ENCODE measurements at regions not wholly inside any gene's neighbourhood (a gene's known extent, or its start where the extent isn't known, plus 50 kb on each side); places are given as distances from the start of the nearest gene placed in this dataset.

- TF ChIP-seq CTCF (conservative IDR thresholded peaks at IDR 0.05; ENCODE audit: low read depth, low read length) (no peak), EZH2 (IDR thresholded peaks at IDR 0.05; ENCODE audit: borderline replicate concordance, low read depth, low read length, poor library complexity, severe bottlenecking) (no peak)
Observed at GRCh38 chr14:101506211-101506925, 54.9 kb upstream of the DIO3 start.

All from A673 (cell line).